Inflammatory macrophage treated with lipopolysaccharide for 4 hours (primary cell): ENCODE measurements at regions not wholly inside any gene's neighbourhood (a gene's known extent, or its start where the extent isn't known, plus 50 kb on each side); places are given as distances from the start of the nearest gene placed in this dataset.

Source experiments
- DNase-seq: peaks from one replicate; pipeline ENCODE4 v3.0.0-alpha.2; 2020

DNA sequence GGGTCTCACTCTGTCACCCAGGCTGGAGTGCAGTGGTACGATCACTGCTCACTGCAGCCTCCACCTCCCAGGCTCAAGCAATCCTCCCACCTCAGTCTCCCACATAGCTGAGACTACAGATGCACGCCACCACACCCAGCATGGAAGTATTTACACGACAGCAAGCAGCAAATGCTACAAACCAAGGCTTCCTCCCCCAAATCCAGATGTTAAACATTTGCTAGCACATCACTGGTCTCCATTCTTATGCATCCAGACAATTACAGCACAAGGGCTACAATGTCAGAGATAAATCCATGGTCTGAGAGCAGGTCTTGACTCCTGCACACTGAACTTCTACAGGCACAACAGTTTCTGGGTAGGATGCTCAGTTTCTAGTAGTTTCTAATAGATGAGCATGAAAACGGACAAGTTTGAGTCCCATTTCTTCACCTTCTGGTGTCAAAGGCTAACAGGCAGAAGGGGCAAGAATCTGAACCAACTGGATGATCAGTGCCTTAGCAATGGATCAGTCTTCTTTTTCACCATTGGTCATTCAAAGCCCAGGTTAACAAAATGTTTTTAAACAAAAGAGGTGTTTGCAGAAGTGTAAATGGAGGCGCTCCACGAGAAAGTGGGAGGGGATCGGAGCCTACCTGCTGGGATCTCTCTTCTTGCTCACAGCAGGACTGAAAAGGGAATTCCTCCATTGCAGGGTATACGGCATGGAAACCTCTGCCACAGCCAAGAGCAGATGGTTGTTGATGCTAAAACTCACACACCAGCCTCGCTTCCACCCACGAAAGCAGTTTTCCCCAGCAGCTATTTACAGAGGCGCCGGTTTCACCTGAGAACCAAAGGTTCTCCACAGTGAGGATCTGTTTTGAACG, 135.0 kb upstream of the ARL4C start:
- no peak for DNase-seq

DNA sequence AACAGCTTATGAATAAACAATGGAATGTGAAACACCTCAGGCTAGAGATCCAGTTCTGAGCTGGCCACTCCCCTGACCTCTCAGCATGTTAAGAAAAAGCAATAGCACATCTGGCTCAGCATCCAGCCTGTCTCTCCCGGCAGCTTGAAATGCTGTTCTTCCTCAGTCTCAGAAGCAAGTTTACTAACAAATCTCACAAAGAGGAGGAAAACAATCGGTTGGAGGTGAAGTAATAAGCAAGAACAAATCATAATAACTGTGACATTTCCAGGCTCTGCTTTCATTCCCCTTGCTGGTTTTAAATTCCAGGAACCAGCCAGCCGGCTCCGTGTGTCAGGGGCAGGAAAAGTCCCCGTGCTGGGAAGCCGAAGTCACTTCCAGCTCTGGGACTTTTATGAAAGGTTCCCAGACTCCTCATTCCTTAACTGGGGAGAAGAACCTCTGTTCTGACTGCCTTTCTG, 133.9 kb upstream of the ARL4C start:
- no peak for DNase-seq

DNA sequence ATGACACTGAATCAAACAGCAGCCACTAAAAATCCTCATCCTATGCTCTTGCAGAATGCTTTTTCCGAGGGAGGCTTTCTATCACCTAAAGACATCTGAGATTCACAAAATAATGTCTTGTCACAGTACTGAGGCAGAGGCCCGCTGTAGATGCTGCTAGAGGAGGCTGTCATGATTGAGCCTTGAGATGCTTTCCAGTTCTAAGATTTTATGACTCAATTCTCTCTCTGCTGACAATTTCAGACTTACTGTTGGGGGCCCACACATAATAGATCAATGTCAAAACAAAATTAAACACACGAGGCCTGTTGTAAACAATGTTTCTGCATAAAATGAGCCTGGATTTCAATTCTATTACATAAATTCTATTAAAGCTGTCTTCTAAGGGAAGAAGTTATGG, 132.7 kb upstream of the ARL4C start:
- no peak for DNase-seq

DNA sequence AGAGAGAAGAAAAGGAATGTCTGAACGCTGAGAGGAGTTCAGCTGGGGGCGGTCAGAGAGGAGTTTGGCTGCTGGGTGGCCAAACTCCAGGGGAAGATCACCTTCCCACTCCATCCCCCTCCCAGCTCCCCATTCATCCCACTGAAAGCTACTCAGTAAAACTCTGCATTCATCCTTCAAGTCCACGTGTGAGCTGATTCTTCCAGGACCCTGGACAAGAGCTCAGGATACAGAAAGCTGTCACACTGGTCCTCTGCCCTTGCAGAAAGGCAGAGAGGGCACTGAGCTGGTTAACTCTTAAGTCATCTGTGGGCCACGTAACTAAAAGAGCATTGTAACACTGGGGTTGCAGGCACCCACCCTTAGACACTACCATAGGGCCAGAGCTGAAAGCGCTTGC, 132.1 kb upstream of the ARL4C start:
- DNase-seq = no peak

DNA sequence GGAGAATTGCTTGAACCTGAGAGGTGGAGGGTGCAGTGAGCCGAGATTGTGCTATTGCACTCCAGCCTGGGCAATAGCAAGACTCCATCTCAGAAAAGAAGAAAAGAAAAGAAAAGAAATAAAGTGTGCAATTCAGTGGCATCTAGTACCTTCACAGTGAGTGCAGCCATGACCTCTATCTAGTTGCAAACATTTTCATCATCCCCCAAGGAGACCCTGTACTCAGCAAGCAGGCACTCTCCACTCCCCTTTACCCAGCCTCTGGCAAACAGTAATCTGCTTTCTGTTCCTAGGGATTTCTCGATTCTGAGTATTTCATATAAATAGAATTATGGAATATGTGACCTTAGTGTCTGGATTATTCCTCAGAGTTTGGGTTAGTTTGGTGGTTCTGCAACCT, 130.4 kb upstream of the ARL4C start:
- DNase-seq = no peak

DNA sequence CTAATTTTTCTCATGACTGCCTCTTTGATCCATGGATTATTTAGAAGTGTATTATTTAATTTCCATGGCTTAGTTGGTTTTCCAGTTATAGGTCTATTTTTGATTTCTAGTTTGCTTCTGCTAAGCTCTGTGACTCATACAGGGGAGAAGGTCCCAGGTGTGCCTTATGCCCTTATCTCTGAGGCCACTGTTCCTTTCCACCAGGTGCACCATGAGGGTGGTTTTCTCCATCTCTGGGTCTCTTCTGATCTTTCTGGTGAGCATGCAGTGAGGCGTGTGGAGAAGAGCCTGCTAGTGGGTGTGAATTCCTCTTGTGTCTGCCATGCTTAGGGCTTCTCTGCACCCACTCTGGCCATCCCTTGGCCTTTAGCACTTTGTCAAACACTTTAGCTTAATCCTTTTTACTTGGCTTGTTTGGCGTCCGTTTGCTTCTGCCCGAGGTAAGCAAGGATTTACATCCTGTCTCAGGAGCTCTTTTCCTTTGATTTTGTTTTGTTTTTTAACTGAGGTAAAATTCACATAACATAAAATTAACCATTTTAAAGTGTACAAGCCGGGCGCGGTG, 129.8 kb upstream of the ARL4C start:
- DNase-seq = no peak

DNA sequence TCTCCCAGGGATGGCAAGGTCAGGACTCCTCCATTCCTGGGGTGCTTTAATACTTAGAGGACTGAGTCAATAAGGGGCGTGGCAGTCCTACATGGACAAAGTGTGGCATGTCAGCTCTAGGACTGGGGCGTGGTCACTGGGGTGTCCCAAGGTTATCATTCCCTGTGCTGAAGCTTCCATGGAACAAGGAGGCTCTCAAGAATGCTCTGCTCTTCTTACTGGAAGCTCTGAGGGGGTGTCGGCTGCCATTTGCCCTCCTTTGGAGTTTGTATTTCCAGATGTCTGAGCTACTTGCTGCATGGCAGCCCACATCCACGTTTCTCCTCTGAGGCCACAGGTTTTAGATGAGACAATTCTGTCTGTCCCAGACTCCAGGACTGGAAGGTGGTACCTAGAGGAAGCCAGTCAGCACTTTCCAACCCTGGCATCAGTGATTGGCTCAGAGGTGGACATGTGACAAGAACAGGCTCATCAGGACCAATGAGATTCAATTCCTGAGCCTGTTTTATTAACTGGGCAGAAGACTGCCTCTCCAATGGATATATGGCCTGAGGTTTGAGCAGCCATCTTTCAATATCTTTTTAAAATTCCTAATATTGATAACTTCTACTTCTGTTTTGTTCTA, 128.9 kb upstream of the ARL4C start:
- DNase-seq = no peak

DNA sequence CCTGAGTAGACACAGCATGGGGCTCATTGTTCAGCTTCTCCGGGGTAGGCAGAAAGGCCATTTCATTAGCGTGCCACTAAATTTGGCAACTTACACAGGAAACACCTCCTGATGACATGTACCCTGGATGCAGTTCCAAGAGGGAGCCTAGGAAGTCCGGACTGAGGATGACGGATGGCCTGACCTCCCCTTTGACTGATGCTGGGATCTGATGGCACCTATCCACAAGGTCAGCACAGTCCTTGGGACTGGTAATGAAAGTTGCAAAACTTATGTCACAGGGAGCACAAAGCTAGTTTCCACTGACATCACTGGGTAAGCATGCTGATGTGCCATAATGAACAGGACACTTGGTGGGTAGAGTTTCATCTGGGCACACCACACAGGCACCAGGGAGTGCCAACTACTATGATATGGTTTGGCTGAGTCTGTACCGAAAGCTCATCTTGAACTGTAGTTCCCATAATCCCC, 126.7 kb upstream of the ARL4C start:
- no peak for DNase-seq

DNA sequence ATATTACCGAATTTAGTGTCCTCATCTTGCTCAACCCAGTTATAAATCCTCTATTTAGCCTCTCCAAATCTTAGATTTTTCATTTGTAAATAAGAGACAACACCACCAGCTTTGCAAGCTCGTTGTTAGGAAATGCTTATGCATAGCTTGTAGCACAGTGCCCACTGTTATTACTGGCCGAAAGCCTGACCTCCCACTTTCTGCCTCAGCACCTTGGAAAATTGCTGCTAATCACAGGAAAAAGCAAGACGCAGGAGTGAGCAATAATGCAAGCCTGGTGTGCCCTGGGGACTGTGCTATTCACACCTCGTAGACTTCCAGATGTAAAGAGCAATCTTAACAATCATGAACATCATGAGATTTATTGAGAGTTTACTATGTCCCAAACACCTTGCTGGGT, 124.2 kb upstream of the ARL4C start:
- DNase-seq = no peak

DNA sequence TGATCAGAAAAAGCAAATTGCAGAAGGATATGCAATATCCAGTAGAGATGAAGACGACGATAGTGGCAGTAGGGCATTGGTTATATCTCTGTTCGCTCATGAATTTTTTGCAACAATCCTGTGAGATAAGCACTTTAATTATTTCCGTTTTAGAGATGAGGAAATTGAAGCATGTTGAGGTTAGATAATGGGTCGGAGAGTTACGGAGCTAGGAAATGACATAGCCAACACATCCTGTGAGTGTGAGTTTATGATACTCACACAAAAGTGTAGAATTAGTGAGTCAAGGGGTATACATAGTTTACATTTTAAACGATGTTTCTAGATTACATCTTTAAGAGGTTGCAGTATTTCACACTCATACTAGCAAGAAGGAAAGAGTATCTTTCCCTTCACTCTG, 123.1 kb upstream of the ARL4C start:
- no peak for DNase-seq

DNA sequence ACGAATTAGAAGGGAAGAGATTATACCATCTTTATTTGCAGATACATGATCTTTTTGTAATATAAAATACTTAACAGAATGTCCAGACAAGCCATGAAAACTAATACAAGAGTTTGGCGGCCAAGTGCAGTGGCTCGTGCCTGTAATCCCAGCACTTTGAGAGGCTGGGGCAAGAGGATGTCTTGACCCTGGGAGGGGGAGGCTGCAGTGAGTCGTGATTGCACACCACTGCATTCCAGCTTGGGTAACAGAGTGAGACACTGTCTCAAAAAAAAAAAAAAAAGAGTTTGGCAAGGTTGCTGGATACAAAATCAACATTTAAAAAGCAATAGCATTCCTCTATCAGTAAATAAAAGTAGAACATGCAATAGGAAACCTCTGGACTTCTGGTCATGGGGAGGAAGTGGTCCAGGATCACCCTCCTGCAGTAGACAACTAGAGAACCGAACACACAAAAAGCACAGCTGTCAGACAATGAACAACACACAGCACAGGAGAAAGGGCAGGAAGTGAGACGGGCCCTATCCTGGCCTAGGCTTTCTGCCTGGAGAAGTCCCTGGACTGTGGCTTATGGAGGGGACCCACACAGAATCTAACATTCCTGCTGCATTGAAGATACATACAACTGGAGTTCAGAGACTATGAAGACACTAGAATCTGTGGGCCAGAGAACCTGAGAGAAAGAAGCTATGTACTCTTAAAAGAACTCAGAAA, 118.9 kb upstream of the ARL4C start:
- DNase-seq = no peak

DNA sequence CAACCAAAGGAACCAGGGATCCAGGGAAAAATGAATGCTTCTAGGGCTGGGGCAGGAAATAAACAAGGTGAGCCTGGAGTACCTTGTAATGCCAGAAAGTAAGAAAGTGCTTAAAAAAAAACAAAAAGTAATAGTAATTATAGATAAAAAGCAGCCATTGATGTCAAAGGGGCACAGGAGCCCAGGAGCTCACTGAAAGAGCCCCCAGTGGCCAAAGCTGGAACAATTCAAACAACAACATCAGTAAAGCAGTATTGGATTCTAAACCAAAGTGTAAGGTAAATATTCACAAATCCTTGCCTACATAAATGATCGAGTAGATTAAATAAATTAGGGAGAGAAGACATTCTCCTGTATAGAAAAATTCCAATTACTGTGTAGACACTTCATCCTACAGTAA, 114.3 kb upstream of the ARL4C start:
- no peak for DNase-seq

DNA sequence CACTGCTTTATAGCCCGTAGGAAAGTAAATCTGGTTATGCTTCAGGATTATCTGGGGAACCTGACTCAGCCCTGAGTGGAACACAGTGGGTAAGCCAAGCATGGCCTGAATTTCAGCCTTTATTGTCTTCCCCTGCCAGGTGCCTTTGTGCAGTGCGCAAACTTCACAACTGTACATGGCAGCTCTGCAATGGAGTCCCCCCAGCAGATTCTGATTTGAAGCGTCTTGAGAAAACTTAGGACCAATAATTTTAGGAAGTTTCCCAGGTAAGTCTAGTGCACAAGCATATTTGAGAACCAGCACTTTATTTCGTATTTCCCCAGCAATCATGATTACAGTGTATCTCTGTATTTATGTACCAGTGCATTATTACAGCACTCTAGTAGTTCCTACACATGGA, 112.1 kb upstream of the ARL4C start:
- DNase-seq = no peak

DNA sequence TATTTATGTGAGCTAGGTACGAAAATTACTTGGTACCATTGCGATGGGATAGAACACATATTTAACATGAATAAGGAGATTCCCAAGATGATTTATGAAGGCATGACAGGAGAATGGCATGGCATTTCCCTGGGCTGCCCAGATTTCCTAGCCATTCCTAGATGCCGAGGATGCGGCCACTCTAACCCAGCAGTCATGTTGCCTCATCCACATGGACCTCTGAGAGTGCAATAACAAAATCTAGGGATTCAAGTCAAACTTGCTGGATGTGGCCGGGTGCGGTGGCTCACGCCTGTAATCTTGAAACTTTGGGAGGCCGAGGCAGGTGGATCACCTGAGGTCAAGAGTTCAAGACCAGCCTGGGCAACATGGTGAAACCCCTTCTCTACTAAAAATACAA, 110.8 kb upstream of the ARL4C start:
- DNase-seq = no peak

DNA sequence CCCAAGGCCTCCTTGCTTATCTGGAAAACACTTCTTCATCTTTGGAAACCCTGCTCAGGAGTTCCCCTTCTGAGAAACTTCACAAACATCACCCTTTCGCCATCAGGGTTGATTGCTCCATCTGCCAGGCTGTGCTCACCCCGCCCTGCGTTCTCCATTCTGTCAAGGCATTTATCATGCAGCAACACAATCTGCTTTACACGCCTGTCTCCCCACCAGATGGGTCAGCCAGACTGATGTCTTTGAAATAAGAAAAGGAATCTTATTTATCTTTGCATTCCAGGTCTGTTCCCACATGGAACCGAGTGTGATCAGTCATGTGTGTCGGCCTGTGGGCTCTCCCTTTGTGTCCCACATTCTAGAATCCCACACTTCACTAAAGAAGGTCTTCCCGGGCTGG, 110.0 kb upstream of the ARL4C start:
- DNase-seq = peak; percentile 28

DNA sequence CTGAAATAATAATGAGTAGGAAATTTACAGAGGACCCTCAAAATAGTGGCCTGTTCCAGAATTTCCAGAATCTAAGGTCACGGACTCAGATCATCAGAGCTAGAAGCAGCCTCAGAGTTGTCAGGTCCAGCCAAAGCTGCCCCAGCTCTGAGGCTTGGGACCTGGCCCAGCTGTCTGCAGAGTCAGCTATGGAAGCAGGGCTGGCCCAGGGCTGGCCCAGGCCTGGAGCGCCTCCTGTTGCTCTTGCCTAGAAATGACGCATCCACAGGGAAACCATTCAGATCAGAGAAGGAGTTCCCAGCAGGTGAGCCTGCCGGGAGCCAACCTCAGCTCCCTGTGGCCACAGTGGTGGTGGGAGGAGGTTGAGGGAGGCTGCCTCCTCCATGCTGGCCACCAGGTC, 106.7 kb upstream of the ARL4C start:
- no peak for DNase-seq

DNA sequence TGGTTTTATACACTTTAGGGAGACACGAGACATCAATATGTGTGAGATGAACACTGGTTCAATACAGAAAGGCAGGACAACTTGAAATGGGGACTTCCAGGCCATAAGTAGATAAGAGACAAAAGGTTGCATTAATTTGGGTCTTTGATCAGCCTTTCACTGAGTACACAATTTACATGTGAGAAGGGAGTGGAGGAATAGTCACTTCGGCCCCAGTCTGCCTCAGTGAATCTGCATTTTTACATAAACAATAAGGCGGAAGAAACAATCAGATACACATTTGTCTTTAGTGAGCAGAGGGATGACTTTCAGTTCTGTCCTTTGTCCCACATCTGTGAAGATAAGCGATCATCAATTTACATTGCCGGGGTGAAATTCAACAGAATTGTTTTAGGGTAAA, 104.3 kb upstream of the ARL4C start:
- no peak for DNase-seq

DNA sequence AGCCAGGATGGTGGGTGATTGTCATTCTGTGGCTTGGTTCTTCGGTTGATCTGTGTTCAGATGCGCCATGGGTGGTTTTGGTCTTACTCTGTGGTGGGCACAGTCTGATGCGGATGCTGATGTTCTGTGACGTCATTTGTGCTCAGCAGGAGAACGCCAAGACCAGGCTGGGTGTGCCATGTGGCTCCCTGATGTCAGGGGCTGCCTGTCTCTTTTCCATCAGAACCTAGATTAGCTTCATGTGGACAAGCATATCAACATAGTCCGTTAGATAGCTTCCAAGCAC, 100.6 kb upstream of the ARL4C start:
- no peak for DNase-seq

DNA sequence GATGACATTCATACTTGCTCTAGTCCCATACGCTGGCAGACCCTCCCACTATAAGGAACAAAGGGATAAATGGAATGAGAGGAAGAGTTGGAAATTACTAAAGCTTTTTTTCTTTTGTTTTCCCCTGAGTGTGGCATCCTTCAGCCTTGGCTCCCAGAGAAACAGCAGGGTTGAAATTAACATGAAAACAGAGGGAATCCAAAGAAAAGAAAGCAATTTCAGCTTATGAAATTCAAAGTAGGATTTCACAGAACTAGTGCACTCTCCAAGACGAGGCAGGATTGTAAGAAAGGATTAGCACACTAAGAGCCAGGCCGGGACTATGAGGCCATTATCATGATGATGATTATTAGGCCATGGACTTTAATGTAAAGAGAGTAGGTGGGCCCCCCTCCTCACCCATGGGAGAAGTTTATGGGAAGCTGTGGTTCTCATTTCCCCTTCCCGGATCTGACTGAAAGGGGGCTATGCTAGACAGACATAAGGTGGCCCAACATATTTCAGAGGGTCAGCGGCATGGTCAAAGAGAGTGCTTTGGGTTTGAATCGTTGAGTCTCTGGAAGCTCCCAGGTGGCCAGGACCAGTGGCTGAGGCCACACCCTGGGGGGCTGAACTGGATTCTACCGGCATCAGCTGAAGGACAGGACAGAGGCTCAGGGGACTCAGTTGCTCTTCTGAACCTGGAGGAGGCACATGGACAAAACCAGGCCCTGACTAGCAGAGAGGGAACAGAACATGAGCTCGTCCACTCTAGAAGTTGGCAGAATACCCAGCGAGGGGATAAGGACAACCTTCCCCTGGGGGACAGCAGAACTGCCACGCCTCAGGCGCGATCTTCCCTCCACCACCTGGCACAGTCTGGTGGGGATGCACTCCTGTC, 100.1 kb upstream of the ARL4C start:
- DNase-seq = no peak

DNA sequence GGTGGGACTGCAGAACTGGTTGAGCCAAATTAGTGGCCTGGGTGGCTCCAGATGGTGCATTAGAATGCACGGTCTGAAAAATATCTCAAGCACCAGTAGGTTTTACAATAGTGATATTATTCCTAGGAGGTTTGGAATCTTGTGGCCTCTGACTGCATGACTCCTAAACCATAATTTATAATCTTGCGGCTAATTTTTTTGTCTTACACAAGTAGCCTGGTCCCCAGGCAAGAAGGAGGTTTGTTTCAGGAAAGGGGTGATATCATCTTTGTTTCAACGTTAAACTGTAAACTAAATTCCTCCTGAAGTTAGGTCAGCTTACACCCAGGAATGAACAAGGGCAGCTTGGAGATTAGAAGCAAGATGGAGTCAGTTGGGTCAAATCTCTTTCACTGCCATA, 98.9 kb upstream of the ARL4C start:
- DNase-seq = no peak

DNA sequence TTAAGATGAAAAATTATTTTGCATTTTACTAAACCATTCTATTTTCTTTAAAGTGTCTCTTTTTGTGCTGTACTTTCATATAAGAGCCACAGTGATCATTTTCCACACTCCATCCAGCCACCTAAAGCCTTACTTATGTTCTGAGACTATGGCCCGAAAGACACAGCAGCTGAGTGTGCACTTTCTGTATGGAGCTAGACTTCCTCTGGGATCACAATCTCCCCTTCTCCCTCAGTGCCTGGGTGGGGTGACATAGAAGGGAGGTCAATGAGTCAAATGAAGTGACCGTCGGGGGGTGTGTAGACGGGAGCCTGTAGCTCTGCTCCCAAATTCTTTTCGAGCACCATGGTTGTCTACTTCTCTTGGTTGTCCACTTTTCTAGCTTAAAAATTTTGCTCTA, 97.8 kb upstream of the ARL4C start:
- no peak for DNase-seq

DNA sequence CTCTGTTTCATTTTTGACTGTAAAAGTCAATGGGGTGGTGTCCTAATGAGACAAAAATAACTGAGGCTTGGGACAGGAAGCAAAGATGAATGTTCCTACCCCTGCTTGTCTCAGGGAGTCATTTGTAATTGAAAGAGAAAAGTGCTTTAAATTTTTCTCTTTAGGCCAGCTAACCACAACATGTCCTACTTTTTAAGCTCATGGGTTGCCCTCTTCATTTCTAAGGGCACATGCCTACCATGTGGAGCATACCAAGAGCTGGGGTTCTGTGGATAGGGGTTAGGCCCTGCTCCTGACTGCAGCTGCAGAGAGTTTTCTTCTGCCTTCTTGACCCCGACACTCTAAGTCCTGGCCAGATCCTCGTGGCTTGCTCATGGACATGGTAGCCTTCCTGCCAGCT, 96.8 kb upstream of the ARL4C start:
- no peak for DNase-seq

DNA sequence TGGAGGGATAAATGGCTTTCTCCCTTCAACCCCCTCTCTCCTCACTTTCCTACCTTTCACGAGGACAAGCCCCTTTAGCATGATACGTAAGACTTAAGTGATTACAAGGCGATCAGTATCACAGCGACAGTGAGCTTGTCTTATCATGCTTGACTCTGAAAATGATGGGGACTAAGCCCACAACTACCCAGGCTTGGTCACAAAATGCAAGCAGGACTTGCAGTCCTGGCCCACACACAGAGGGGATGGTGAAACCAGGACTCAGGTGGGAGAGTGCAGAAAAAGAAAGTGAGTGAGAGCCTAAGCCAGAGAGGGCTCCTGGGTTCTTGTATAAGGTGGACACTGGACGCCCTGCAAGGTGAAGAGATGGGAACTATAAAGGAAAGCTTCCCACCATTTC, 95.7 kb upstream of the ARL4C start:
- no peak for DNase-seq
